Astrocyte of the cerebellum (primary cell): ENCODE measurements at regions not wholly inside any gene's neighbourhood (a gene's known extent, or its start where the extent isn't known, plus 50 kb on each side); places are given as distances from the start of the nearest gene placed in this dataset.

ENCODE experiments used
- DNase-seq: peaks from one replicate; pipeline ENCODE4 v3.0.0-alpha.2; 2011; ENCODE audit warnings: low read depth
- H3K4me3 ChIP-seq: 2 replicates; pipeline ENCODE4 v1.5.1; 2011; ENCODE audit warnings: mild to moderate bottlenecking, low read depth, low read length, moderate library complexity
- CTCF ChIP-seq: IDR thresholded peaks from 2 replicates; pipeline ENCODE4 v1.5.1; 2012; ENCODE audit warnings: low read length, low read depth, moderate library complexity, mild to moderate bottlenecking; ENCODE audit errors: missing control alignments
- in situ Hi-C: cut with HindIII; loops from 2 replicates; pipeline ENCODE4 v1.10.0; 2017; ENCODE audit warnings: low sequenced_read_pairs

- TF ChIP-seq CTCF = no peak
- H3K4me3 ChIP-seq = no peak overlapping the region
- DNase-seq = no peak
- in situ Hi-C loops = no loop called here
These were observed 657.8 kb downstream of the SORCS1 start for GRCh38 chr10:106506526-106507283.

- TF ChIP-seq CTCF = no peak
- H3K4me3 ChIP-seq = no peak overlapping the region
- in situ Hi-C loops = no loop called here
- DNase-seq = no peak
These were observed 660.0 kb downstream of the SORCS1 start for GRCh38 chr10:106504536-106504935.

- H3K4me3 ChIP-seq = no peak overlapping the region
- TF ChIP-seq CTCF = no peak
- in situ Hi-C loops = no loop called here
- no peak for DNase-seq
These were observed 661.9 kb downstream of the SORCS1 start for GRCh38 chr10:106502641-106503040.

GRCh38 chr10:106500925-106501525 is 663.5 kb downstream of the SORCS1 start:
- H3K4me3 ChIP-seq = no peak overlapping the region
- TF ChIP-seq CTCF = no peak
- no peak for DNase-seq
- in situ Hi-C loops = no loop called here

- no peak overlapping the region for H3K4me3 ChIP-seq
- DNase-seq = no peak
- in situ Hi-C loops = no loop called here
- TF ChIP-seq CTCF = no peak
These were observed 664.2 kb downstream of the SORCS1 start for GRCh38 chr10:106500041-106500924.

- no peak overlapping the region for H3K4me3 ChIP-seq
- no peak for TF ChIP-seq CTCF
- in situ Hi-C loops = no loop called here
- DNase-seq = no peak
These were observed 665.1 kb downstream of the SORCS1 start for GRCh38 chr10:106499448-106499847.
